KMS-11 (cell line): ENCODE measurements at regions not wholly inside any gene's neighbourhood (a gene's known extent, or its start where the extent isn't known, plus 50 kb on each side); places are given as distances from the start of the nearest gene placed in this dataset.

Experiments used
- H2AFZ ChIP-seq: fragments of 200-600 bp; sonication (generic); 2 replicates; pipeline ENCODE4 v1.6.1; 2016; ENCODE audit warnings: antibody characterized with exemption, mixed run types, low read depth
- H3K27ac ChIP-seq: fragments of 200-600 bp; sonication (generic); 2 replicates; pipeline ENCODE4 v1.6.1; 2016; ENCODE audit warnings: mild to moderate bottlenecking, mixed run types
- H3K27me3 ChIP-seq: fragments of 200-600 bp; sonication (generic); 2 replicates; pipeline ENCODE4 v1.6.1; 2017; ENCODE audit warnings: mild to moderate bottlenecking, low read depth, mixed run types, moderate library complexity; ENCODE audit not compliant: insufficient read depth
- H3K36me3 ChIP-seq: fragments of 200-600 bp; sonication (generic); 2 replicates; pipeline ENCODE4 v1.6.1; 2017; ENCODE audit warnings: mild to moderate bottlenecking, mixed run types; ENCODE audit not compliant: insufficient read depth
- H3K4me1 ChIP-seq: fragments of 200-600 bp; sonication (generic); 2 replicates; pipeline ENCODE4 v1.6.1; 2016; ENCODE audit warnings: mild to moderate bottlenecking, low read depth, mixed run types; ENCODE audit not compliant: poor library complexity, severe bottlenecking
- H3K4me2 ChIP-seq: fragments of 200-600 bp; sonication (generic); 2 replicates; pipeline ENCODE4 v1.7.0; 2016; ENCODE audit warnings: mild to moderate bottlenecking, mixed run types
- H3K4me3 ChIP-seq: fragments of 200-600 bp; sonication (generic); IDR thresholded peaks from 2 replicates; pipeline ENCODE4 v1.6.1; 2017; ENCODE audit warnings: low read depth, low read length, mixed read lengths; ENCODE audit not compliant: insufficient read depth
- H3K79me2 ChIP-seq: fragments of 200-600 bp; sonication (generic); 2 replicates; pipeline ENCODE4 v1.6.1; 2016; ENCODE audit warnings: low read depth, mixed run types; ENCODE audit not compliant: insufficient read depth
- H3K9ac ChIP-seq: fragments of 200-600 bp; sonication (generic); 2 replicates; pipeline ENCODE4 v1.6.1; 2016; ENCODE audit warnings: mild to moderate bottlenecking, mixed run types
- H4K20me1 ChIP-seq: fragments of 200-600 bp; sonication (generic); 2 replicates; pipeline ENCODE4 v1.6.1; 2016; ENCODE audit warnings: mild to moderate bottlenecking, mixed run types; ENCODE audit not compliant: insufficient read depth
- CTCF ChIP-seq: fragments of 200-600 bp; sonication (generic); conservative IDR thresholded peaks from 2 replicates; pipeline ENCODE4 v1.6.1; 2017; ENCODE audit warnings: low read depth, mild to moderate bottlenecking, antibody characterized with exemption, low read length, moderate library complexity, mixed read lengths

- Histone ChIP-seq H3K27ac (no peak overlapping the region), H2AFZ (no peak overlapping the region), H3K4me2 (no peak overlapping the region), H3K27me3 (no peaks in the 10 kb centered on the region), H3K79me2 (no peaks in the 10 kb centered on the region), H3K4me1 (peaks cover 16% of the 10 kb centered on the region), H3K4me3 (no peak overlapping the region), H3K36me3 (no peaks in the 10 kb centered on the region), H3K9ac (no peak overlapping the region), H4K20me1 (no peaks in the 10 kb centered on the region)
- TF ChIP-seq CTCF, result no peak
Measured at GRCh38 chr12:58570411-58570810, 349.9 kb downstream of the LRIG3 start.

GRCh38 chr12:58575256-58575655 lies 345.0 kb downstream of the LRIG3 start:
- no peaks in the 10 kb centered on the region for H3K4me1 ChIP-seq
- no peaks in the 10 kb centered on the region for H3K79me2 ChIP-seq
- no peaks in the 10 kb centered on the region for H3K36me3 ChIP-seq
- H3K27me3 ChIP-seq, result no peaks in the 10 kb centered on the region
- H3K9ac ChIP-seq, result no peak overlapping the region
- no peaks in the 10 kb centered on the region for H4K20me1 ChIP-seq
- no peak overlapping the region for H3K4me3 ChIP-seq
- no peak overlapping the region for H3K27ac ChIP-seq
- no peak overlapping the region for H2AFZ ChIP-seq
- no peak for TF ChIP-seq CTCF
- no peak overlapping the region for H3K4me2 ChIP-seq

GRCh38 chr12:58576081-58576480 lies 344.2 kb downstream of the LRIG3 start:
- Histone ChIP-seq H4K20me1 (no peaks in the 10 kb centered on the region), H3K4me2 (no peak overlapping the region), H3K79me2 (no peaks in the 10 kb centered on the region), H3K4me1 (no peaks in the 10 kb centered on the region), H3K9ac (no peak overlapping the region), H3K27ac (no peak overlapping the region), H2AFZ (no peak overlapping the region), H3K4me3 (no peak overlapping the region), H3K27me3 (no peaks in the 10 kb centered on the region), H3K36me3 (no peaks in the 10 kb centered on the region)
- no peak for TF ChIP-seq CTCF

GRCh38 chr12:58576916-58577315 lies 343.4 kb downstream of the LRIG3 start:
- TF ChIP-seq CTCF, result no peak
- Histone ChIP-seq H3K27ac (no peak overlapping the region), H3K27me3 (no peaks in the 10 kb centered on the region), H4K20me1 (no peaks in the 10 kb centered on the region), H3K36me3 (no peaks in the 10 kb centered on the region), H3K9ac (no peak overlapping the region), H3K4me3 (no peak overlapping the region), H3K4me2 (no peak overlapping the region), H2AFZ (no peak overlapping the region), H3K79me2 (no peaks in the 10 kb centered on the region), H3K4me1 (no peaks in the 10 kb centered on the region)

GRCh38 chr12:58580095-58580494 lies 340.2 kb downstream of the LRIG3 start:
- no peak overlapping the region for H2AFZ ChIP-seq
- H3K4me2 ChIP-seq, result no peak overlapping the region
- no peak for TF ChIP-seq CTCF
- no peak overlapping the region for H3K4me3 ChIP-seq
- no peak overlapping the region for H3K27ac ChIP-seq
- H3K9ac ChIP-seq, result no peak overlapping the region
- H3K4me1 ChIP-seq, result no peaks in the 10 kb centered on the region
- no peaks in the 10 kb centered on the region for H3K36me3 ChIP-seq
- no peaks in the 10 kb centered on the region for H4K20me1 ChIP-seq
- no peaks in the 10 kb centered on the region for H3K79me2 ChIP-seq
- no peaks in the 10 kb centered on the region for H3K27me3 ChIP-seq
